GM12865 (cell line): ENCODE measurements at regions not wholly inside any gene's neighbourhood (a gene's known extent, or its start where the extent isn't known, plus 50 kb on each side); places are given as distances from the start of the nearest gene placed in this dataset.

Source experiments
- DNase-seq: peaks from one replicate; pipeline ENCODE4 v3.0.0; 2010; ENCODE audit warnings: low read depth
- H3K4me3 ChIP-seq: 2 replicates; pipeline ENCODE4 v1.5.1; 2011; ENCODE audit warnings: mild to moderate bottlenecking, low read depth, low read length, control low read depth
- TF ChIP-seq, protein P1 (sequence below): IDR thresholded peaks from 2 replicates; pipeline ENCODE4 v1.5.1; 2011; ENCODE audit warnings: low read length, control low read depth, low read depth, inconsistent platforms; ENCODE audit not compliant: insufficient read depth; ENCODE audit errors: missing control alignments

DNA sequence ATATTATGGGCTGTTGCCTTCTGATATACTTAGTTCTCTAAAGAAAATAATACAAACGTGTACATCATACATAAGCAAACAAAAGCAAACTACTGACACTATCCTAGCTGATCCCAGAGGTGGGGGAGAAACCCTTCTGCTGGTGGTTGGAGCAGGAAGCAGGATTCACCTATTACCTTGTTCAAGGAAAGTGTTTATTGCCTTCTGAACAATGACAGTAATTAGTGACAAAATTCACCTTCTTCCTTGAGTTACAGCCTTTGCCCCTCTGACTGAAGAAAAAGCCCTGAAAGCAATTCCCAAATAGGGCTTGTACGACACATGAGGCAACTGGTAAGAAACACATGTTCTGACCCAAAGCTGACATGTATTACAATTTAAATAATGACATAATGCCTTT, 118.8 kb upstream of the AKR1E2 start:
- no peak overlapping the region for H3K4me3 ChIP-seq
- DNase-seq: no peak
- TF ChIP-seq, protein P1, sequence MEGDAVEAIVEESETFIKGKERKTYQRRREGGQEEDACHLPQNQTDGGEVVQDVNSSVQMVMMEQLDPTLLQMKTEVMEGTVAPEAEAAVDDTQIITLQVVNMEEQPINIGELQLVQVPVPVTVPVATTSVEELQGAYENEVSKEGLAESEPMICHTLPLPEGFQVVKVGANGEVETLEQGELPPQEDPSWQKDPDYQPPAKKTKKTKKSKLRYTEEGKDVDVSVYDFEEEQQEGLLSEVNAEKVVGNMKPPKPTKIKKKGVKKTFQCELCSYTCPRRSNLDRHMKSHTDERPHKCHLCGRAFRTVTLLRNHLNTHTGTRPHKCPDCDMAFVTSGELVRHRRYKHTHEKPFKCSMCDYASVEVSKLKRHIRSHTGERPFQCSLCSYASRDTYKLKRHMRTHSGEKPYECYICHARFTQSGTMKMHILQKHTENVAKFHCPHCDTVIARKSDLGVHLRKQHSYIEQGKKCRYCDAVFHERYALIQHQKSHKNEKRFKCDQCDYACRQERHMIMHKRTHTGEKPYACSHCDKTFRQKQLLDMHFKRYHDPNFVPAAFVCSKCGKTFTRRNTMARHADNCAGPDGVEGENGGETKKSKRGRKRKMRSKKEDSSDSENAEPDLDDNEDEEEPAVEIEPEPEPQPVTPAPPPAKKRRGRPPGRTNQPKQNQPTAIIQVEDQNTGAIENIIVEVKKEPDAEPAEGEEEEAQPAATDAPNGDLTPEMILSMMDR: no peak

DNA sequence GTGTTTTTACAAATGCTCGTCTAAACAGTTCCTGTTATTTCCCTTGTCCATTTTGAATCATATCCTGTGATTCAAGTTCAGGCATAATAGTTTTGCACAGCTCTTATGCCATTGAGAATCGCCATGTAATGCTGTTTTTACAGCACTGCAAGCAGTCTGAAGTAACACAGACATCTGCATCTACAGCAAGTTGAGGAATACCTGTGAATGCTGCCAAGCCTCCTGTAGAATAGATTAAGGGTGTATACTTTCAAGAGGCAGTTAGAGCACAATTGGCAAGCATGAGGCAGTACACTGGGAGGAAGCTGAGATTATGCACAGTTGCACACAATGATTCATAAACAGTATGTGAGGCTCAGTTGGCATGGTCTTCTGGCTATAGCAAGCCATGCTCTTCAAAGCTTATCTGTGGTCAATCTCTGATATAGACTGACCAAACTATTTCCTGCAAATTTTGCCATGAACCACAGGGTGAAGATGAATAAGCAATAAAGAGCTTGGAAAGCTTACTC, 121.9 kb upstream of the AKR1E2 start:
- TF ChIP-seq, protein P1: no peak

DNA sequence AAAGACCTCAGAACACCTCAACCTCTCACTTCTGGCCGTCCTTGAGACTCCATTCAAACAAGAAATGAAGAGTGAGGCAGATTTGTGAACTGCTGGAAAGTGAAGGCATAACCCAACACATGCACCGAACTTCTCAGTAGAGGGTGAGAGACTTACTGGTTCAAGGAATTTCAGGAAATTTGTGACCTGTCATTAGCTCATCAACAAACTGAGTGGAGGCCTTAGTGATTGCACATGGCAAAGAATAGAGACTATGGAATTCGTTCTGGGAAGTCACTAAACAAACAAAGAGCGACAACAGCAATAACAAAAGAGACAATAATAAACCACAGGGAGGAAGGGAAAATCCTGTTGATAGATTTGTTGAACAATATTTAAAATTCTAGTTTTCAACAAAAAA, 125.0 kb upstream of the AKR1E2 start:
- TF ChIP-seq, protein P1: no peak
- DNase-seq: no peak
- no peak overlapping the region for H3K4me3 ChIP-seq

More for the DNA sequence above, 121.9 kb upstream of the AKR1E2 start:
- H3K4me3 ChIP-seq: no peak overlapping the region
- no peak for DNase-seq

DNA sequence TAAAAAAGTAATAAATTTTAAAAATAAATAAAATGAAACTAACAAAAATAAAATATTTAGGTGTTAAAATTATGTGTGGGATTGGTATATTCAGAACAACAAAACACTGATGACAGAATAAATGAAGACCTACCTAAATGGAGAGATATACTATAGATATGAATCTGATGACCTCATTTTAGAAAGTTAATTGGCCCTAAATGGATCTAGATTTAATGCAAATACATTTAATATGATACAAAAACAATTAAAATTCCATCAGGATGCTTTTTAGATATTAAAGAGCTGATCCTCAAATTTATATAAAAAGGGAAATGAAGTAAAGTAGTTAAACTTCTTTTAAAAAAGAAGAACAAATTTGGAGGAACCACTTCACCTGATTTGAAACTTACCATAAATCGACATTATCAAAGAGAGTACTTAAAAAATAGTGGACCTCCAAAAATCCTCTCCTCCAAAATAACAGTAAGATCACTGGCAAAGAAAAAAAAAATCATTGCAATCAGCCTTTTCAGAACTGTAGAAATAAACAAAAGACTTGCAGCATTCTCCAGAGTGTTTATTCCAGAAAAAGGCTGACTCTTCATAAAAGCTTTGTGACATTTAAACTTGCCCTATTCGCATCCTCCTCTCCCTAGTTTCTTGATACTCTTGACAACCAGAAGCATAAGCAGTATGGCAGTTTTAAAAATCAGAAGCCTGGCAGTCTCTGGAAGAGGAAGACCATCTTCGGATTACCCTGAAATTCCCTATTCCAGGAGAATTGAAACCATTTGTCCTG, 125.9 kb upstream of the AKR1E2 start:
- TF ChIP-seq, protein P1: no peak
- no peak for DNase-seq
- H3K4me3 ChIP-seq: no peak overlapping the region

DNA sequence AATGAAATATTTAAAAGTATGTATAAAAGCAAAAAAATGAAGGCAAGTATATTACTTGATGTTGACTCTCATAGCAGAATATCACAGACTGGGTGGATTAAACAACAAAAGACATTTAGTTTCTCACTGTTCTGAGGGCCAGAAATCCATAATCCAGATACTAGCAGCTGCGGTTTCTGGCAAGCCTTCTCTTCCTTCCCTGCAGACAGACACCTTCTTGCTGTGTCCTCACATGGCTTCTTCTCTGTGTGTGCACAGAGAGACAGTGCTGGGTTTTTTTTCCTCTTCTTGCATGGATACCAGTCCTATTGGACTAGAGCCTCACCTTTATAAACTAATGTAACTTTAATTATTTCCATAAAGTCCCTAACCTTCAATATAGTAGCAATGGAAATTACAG, 127.9 kb upstream of the AKR1E2 start:
- no peak for DNase-seq

DNA sequence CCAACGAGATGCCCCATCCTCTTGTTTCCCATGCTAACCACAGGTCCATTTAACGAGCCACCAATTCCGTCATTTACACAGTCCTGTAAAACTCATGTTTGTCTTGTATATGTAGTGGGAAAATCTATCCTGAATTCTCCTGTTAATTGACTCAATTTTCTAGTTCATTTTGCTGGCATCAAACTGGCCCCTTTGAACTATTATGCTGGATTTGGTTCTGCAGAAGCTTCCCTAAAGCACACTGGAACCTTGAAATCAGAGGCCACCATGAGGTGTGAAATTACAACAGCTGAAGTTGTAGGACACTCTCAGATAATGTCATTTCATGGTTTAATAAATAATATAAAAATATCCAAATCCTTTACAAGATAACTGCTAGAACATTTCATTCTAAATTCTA, 129.8 kb upstream of the AKR1E2 start:
- no peak for DNase-seq
- TF ChIP-seq, protein P1: no peak
- no peak overlapping the region for H3K4me3 ChIP-seq

More for the DNA sequence above, 127.9 kb upstream of the AKR1E2 start:
- no peak overlapping the region for H3K4me3 ChIP-seq
- TF ChIP-seq, protein P1: no peak

DNA sequence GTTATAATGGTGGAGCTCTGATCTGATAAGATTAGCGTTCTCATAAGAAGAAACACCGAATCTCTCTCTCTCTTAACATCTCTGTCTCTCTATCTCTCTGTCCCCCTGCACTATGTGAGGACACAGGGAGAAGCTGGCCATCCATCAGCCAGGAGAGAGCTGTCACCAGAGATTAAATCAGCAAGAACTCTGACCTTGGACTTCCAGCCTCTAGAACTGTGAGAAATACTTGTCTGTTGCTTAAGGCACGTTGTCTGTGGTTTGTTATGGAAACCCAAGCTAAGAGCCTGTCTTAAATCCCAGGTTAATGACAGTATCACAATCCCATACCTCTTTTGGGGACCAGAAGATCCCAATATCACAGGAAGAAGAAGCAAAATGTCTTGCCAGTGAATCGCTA, 132.0 kb upstream of the AKR1E2 start:
- no peak for DNase-seq
- TF ChIP-seq, protein P1: no peak
- H3K4me3 ChIP-seq: no peak overlapping the region
